GM19351 (cell line): ENCODE measurements at regions not wholly inside any gene's neighbourhood (a gene's known extent, or its start where the extent isn't known, plus 50 kb on each side); places are given as distances from the start of the nearest gene placed in this dataset.
"Not testable (repeated sequence)": the region's sequence is repeated elsewhere in the genome, so short reads cannot be mapped to it uniquely, and the experiment has no call there.

Experiments
- ATAC-seq: cut with Tn5 transposase; IDR thresholded peaks from one replicate; pipeline ENCODE4 v1.9.1; 2021; ENCODE audit warnings: mild to moderate bottlenecking, moderate library complexity; ENCODE audit not compliant: unreplicated experiment

GRCh38 chr20:40848526-40848925 lies 159.5 kb upstream of the MAFB start:
- no peak for ATAC-seq

DNA sequence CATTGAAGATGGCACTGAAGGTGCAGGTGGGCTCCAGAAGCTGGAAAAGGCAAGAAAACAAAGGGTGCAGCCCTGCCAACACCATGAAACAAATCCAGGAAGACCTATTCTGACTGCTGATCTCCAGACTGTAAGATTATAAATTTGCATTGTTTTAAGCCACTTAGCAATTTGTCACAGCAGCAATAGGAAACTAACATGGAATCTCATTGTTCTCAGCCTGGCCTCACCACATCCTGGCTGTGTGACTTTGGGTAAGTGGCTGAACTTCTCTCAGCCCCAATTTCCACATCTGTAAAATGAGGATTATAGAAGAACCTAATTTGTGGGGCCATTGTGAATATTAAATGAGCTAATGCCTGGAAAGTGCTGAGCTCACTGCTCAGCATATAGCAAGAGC lies 160.4 kb upstream of the MAFB start:
- no peak for ATAC-seq

DNA sequence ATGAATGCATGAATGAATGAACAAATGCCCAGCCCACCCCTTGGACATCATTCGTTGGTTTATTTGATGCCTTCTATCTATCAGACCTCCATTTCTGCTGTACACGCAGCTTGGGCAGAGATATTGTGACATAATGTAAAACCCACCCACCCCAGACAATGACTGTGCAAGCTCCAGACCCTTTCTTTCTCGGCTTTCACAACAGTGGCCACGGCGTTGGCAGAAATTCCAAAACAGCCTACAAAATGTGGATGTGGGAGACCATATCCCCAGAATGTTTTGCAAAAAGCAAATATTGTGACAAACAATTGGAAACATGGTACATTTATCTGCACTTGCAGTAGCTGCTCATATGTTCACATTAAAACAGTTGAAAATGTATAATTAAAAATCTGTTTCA lies 162.0 kb upstream of the MAFB start:
- ATAC-seq: no peak

DNA sequence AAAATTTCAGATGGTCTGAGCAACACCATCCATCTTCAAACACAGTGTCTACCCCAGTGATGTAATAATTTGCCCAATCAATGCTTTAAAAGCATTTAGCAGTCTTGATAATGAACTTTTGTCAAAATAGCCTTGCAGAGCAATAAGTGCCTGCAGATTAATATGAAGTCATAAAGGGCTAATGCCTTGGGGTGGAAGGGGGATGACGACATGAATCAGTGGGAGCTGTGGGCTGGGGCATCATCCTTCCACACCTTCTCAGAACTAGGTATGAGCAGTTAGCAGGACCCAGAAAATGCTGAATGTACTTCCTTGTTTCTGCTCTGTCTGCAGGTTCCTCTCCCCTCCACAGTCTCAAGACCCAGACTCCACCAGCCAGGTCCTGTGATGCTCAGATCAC lies 166.2 kb upstream of the MAFB start:
- ATAC-seq: no peak

DNA sequence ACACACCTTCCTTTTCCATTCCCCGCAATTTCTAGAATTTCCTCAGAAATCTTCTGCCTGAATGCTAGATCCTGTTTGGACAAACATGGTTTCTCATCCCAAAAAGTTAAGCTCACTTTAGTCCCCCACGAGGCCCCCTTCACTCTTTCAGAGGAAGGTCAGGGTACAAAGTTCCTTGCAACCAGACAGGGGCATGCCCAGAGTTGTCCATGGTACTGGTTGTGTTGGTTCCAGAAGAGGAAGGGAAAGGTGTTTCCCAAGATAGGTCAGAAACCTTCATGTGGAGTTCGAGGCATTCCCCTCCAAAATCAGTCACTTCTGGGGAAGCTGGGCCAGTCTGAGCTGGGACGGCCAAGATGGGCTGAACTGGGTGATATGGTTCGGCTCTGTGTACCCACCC lies 167.6 kb upstream of the MAFB start:
- ATAC-seq: no peak

GRCh38 chr20:40860487-40860902 lies 168.1 kb upstream of the TOP1 start:
- ATAC-seq: no peak

DNA sequence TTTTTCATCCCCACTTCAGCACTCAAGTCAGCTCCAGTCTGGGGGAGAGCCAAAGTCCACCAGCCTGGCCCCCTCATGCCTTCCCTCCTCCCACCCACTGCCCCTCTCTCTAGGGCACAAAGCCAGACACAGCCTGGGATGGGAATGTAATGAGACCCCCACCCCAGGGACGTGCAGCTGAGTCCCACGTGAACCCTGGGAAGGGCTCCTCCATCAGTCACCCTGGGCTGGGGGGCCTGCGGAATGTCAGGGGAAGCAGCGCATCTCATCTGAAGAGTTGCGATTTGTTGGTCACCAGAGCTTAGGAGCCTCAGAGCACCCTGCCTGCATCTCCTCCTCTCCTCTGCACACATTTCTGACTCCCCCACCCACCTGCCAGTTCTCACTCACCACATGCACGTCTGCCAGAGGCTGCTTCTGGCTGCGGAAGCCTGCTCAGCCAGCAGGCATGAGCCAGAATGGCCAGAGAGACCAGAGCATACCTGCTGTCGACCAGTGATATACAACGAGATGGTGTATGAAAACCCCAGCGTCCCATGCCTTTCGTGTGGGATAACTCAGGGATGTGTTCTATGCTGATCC lies 167.1 kb upstream of the TOP1 start:
- no peak for ATAC-seq

- ATAC-seq: no peak
Measured at GRCh38 chr20:40863355-40863919, 165.2 kb upstream of the TOP1 start.

- ATAC-seq: no peak
Measured at GRCh38 chr20:40864470-40864869, 164.2 kb upstream of the TOP1 start.

DNA sequence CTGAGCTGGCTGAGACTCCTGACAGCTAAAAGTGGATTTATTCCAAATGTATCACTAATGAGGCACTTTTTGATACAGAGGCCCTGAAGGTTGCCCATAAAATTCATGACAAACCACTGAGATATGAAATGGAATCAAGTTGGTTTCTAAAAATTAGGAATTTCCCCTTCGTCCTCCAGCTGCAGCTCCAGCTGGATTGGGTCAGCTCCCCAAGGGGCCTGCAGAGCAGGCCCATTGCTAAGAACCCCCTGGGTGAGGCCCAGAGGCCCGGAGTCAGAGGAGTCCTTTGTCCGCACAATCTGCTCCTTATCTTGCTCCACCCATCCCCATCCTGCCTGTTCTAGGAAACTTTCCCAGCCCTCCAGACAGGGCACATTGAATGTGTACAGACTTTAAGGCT lies 163.5 kb upstream of the TOP1 start:
- ATAC-seq: no peak

- ATAC-seq: no peak
Measured at GRCh38 chr20:40866056-40866455, 162.6 kb upstream of the TOP1 start.

DNA sequence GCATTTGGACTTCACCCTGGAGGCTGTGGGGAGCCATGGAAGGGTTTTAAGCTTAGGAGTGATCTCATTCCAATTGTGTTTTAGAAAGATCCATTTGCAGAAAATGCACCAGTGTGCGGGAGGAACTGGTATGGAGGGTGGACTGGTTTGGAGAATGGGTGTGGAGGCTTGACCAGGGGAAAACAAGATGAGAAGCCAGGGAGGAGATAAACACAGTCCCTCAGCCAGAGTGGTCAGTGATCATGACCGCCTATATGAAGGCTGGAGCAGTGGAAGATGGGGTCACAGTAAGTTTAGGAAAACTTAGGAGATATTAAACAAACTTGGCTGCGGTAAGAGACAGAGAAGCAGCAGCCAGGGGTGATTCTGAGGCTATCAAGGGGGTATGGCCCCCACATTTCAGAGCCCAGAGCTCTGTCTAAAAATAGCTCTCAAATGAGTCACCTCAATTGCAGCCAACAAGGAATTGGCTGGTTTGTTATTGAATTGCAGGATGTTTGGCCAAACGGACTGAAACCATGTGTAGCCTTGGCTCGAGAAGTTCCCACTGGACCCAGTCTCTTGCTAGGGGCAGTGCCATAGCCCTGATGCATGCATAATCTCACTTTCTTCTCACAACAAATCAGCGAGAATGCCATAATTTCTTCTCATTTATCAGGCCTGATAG lies 159.9 kb upstream of the TOP1 start:
- ATAC-seq: no peak

DNA sequence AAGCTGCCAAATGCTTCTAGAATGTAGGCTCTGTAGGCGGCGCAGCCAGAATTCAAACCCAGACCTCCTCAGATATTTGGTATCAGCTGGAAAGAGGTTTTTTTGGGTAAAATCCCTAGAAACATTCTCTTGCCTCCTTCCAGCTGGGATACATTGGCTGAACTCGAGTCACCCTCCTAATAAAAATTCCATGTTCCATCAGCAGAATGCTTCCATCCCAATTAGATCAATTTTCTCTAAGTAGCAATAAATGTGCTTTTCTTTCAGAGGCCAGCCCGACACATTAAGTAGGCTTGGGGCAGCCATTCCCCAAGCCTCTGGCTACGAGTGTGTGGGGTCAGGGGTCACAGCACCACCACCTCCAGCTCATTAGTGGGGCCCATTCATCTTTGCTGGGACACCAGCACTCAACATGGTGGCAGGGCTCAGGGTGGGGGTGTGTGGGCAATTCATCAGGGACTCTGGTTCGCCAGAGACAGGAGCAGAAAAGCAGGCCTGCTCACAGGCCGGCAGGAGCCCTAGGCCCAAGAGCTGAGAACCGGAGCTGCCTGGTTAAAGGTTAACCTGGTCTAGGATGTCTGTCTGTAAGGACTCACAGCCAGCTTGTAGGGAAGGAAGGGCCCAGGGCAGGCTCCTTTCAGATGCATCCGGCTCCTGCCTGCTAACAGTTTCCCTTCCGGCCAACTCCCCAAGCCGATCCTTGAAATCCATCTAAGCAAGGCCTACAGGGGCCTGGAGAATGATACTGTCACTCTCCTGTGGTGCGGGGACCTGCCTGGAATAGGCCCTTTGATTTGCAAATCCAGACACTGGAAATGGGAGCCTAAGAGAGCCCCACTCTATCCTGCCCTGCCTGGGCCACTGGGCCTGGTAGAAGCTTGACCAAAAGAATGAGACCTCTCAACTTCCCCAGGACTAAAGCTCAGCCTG lies 159.1 kb upstream of the TOP1 start:
- no peak for ATAC-seq

- no peak for ATAC-seq
Measured at GRCh38 chr20:40875116-40876085, 153.2 kb upstream of the TOP1 start.

- ATAC-seq: not testable (repeated sequence)
Measured at GRCh38 chr20:40878099-40878498, 150.5 kb upstream of the TOP1 start.

DNA sequence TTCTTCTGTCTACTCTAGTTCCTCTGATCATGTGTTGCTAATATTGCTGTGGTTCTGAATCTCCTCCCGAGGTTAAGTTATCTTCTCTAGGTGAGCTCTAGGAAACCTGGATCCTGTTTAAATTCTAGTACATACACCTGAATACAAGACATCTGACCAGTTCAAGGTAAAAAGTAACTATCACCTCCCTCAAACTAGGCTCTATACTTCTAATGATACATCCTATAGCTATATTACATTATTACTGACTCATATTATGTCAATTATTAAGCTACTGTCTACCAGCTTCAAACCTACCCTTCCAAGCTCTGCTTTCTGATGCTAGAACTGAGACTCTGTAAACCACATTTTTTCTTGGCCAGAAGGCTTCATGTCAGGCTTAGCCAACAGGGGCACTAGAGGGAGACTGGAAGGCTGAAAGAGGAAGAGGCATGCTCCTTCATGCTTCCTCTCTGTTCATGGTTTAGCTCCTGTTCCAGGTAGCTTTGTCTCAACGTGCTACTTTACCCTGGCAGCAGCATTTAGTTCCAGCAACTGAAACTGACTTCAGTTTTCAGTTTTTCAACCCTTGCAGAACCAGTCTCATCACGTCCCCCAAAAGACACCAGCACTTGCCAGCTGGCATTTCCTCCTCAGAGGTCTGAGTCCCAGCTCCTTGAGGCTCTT lies 148.4 kb upstream of the TOP1 start:
- no peak for ATAC-seq

- no peak for ATAC-seq
Measured at GRCh38 chr20:40880729-40881109, 147.9 kb upstream of the TOP1 start.

DNA sequence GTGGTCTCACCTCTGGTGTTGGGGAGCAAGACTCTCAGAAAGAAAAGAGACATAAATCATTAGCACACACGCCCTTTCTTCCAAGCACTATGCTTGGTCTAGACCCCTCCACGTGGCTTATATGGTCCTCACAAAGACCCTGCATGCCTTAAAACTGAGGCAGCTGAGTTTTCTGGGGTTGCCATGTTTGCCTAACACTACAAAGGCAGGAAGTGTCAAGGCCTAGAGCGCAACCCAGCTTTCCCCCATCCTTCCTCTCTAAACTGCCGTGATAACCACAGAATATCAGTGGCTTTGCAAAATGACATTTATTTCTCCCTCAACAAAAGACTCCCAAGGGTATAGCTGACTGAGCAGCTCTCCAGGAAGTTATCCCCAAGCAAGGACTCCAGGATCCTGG lies 146.5 kb upstream of the TOP1 start:
- no peak for ATAC-seq

DNA sequence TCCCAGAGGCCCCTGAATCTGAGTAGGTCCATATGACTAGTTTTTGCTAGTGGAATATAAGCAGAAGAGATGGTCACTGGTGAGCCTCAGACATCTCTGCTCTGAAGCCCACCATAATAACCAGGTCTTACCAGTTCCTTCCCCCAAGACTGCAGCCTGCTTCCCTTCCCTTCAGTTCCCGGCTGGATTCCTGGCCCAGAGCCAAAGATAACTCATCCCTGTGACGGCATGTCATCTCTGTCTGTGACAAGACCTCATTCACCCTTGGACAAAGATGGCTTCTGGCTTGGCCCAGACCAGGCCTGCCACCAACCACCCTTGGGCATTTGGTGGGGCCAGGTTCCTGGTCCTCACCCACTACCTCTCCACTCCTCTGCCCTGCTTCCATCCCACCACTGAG lies 145.5 kb upstream of the TOP1 start:
- no peak for ATAC-seq

DNA sequence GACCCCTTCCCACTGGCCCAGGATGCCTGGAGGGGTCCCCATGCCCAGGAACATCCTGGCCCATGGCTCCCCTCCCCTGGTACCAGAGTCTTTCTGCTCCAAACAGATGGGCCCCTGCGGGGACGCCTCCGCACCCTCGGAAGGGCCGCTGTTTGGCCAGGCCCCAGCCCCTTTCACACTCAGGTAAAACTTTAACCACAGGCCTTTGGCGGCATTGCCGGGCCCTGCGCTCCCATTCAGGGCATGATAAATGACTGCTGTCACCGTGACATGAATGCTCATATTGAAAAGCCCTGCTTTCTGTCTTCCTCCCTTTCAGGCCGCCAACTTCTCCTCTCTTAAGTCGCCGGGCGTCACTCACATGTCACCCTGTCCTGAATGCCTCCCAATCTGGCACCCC lies 141.5 kb upstream of the TOP1 start:
- no peak for ATAC-seq
